Sigmoid colon (tissue), 6 donors: ENCODE measurements at regions not wholly inside any gene's neighbourhood (a gene's known extent, or its start where the extent isn't known, plus 50 kb on each side); places are given as distances from the start of the nearest gene placed in this dataset.

ENCODE experiments used
- DNase-seq: peaks from one replicate; pipeline ENCODE4 v3.0.0-alpha.2; 2019
- H3K27ac ChIP-seq, 4 donors: fragments of 200-600 bp; sonication (generic); one replicate each; pipeline ENCODE4 v1.5.1; 2016 to 2019; ENCODE audit warnings: mild to moderate bottlenecking in 1 of 4
- H3K27me3 ChIP-seq, 3 donors: fragments of 200-600 bp; sonication (generic); one replicate each; pipeline ENCODE4 v1.5.1; 2019; ENCODE audit warnings: mild to moderate bottlenecking in 1 of 3
- H3K36me3 ChIP-seq, 4 donors: fragments of 200-600 bp; sonication (generic); one replicate each; pipeline ENCODE4 v1.5.1; 2016 to 2019
- H3K4me1 ChIP-seq, 4 donors: fragments of 200-600 bp; sonication (generic); one replicate each; pipeline ENCODE4 v1.5.1; 2017 to 2019
- H3K4me3 ChIP-seq, 4 donors: fragments of 200-600 bp; sonication (generic); one replicate each; pipeline ENCODE4 v1.5.1; 2017 to 2019; ENCODE audit warnings: mild to moderate bottlenecking in 2 of 4, moderate library complexity in 1 of 4
- H3K9me3 ChIP-seq, 4 donors: fragments of 200-600 bp in 3 of 4; sonication (generic) in 3 of 4; one replicate each; pipeline versions ENCODE4 v1.5.1 to v1.6.1; 2013 to 2019
- EP300 ChIP-seq, 4 donors: sonication (generic); formaldehyde crosslinking; IDR thresholded peaks; one replicate each; pipeline ENCODE4 v1.6.1; 2017; ENCODE audit warnings: antibody characterized with exemption in 4 of 4
- POLR2A ChIP-seq, 2 donors: fragments of 450-650 bp; IDR thresholded peaks; one replicate each; pipeline ENCODE4 v1.6.1; 2016; ENCODE audit warnings: antibody characterized with exemption in 2 of 2, mild to moderate bottlenecking in 2 of 2, moderate library complexity in 2 of 2
- POLR2AphosphoS5 ChIP-seq, 4 donors: sonication (generic); formaldehyde crosslinking; IDR thresholded peaks; one replicate each; pipeline ENCODE4 v1.6.1; 2017; ENCODE audit warnings: antibody characterized with exemption in 4 of 4
- WGBS, 2 donors: extraction: QIAGEN DNeasy Blood & Tissue Kit; methylation state at CpG; one replicate each; pipeline ENCODE4 v1.1.7; 2013; 5-methylcytosine and 5-hydroxymethylcytosine counted together
- intact Hi-C: fragments of 100-400 bp; cut with DNase I; formaldehyde crosslinking; loops from one replicate; pipeline ENCODE4 v1.15.1; 2023
- TF ChIP-seq, protein P1 (sequence below), 4 experiments: fragments of 450-650 bp in 3 of 4; fragments of 200-600 bp in 1 of 4; IDR thresholded peaks; one replicate each; pipeline ENCODE4 v1.5.1; 2016 to 2019; ENCODE audit warnings: antibody characterized with exemption in 4 of 4, mild to moderate bottlenecking in 3 of 4, moderate library complexity in 2 of 4
- donor health status: healthy with polysubstance abuse.
- donor health status: healthy.

- TF ChIP-seq POLR2A (IDR thresholded peaks at IDR 0.05): no peak
- TF ChIP-seq, protein P1, sequence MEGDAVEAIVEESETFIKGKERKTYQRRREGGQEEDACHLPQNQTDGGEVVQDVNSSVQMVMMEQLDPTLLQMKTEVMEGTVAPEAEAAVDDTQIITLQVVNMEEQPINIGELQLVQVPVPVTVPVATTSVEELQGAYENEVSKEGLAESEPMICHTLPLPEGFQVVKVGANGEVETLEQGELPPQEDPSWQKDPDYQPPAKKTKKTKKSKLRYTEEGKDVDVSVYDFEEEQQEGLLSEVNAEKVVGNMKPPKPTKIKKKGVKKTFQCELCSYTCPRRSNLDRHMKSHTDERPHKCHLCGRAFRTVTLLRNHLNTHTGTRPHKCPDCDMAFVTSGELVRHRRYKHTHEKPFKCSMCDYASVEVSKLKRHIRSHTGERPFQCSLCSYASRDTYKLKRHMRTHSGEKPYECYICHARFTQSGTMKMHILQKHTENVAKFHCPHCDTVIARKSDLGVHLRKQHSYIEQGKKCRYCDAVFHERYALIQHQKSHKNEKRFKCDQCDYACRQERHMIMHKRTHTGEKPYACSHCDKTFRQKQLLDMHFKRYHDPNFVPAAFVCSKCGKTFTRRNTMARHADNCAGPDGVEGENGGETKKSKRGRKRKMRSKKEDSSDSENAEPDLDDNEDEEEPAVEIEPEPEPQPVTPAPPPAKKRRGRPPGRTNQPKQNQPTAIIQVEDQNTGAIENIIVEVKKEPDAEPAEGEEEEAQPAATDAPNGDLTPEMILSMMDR (IDR thresholded peaks at IDR 0.05): no peak
- no peak for TF ChIP-seq EP300 (IDR thresholded peaks at IDR 0.05)
- no peak for TF ChIP-seq POLR2AphosphoS5 (IDR thresholded peaks at IDR 0.05)
- intact Hi-C loops: no loop called here
- no peaks in the 10 kb centered on the region for H3K9me3 ChIP-seq
- H3K36me3 ChIP-seq: no peaks in the 10 kb centered on the region
- no peaks in the 10 kb centered on the region for H3K27me3 ChIP-seq
- DNase-seq: no peak
- 76 to 86% methylated on average over 12 of the region's 12 CpGs for WGBS, 2 donors
- no peak overlapping the region for H3K27ac ChIP-seq
- H3K4me1 ChIP-seq: peaks cover 0 to 11% (median 0%) of the 10 kb centered on the region in 4 donors
- no peak overlapping the region for H3K4me3 ChIP-seq
Observed at GRCh38 chr2:47631792-47632398, 61.1 kb upstream of the KCNK12 start.

GRCh38 chr2:47631306-47631705 is 60.5 kb upstream of the KCNK12 start:
- TF ChIP-seq, protein P1 (IDR thresholded peaks at IDR 0.05): no peak
- no peak for TF ChIP-seq POLR2AphosphoS5 (IDR thresholded peaks at IDR 0.05)
- Histone ChIP-seq H3K36me3 (no peaks in the 10 kb centered on the region), H3K4me1 (peaks cover 0 to 7% (median 0%) of the 10 kb centered on the region in 4 donors), H3K27ac (no peak overlapping the region), H3K4me3 (no peak overlapping the region), H3K9me3 (no peaks in the 10 kb centered on the region), H3K27me3 (no peaks in the 10 kb centered on the region)
- DNase-seq: no peak
- intact Hi-C loops: no loop called here
- WGBS, 2 donors: 92 to 97% methylated on average over 6 of the region's 6 CpGs

DNA sequence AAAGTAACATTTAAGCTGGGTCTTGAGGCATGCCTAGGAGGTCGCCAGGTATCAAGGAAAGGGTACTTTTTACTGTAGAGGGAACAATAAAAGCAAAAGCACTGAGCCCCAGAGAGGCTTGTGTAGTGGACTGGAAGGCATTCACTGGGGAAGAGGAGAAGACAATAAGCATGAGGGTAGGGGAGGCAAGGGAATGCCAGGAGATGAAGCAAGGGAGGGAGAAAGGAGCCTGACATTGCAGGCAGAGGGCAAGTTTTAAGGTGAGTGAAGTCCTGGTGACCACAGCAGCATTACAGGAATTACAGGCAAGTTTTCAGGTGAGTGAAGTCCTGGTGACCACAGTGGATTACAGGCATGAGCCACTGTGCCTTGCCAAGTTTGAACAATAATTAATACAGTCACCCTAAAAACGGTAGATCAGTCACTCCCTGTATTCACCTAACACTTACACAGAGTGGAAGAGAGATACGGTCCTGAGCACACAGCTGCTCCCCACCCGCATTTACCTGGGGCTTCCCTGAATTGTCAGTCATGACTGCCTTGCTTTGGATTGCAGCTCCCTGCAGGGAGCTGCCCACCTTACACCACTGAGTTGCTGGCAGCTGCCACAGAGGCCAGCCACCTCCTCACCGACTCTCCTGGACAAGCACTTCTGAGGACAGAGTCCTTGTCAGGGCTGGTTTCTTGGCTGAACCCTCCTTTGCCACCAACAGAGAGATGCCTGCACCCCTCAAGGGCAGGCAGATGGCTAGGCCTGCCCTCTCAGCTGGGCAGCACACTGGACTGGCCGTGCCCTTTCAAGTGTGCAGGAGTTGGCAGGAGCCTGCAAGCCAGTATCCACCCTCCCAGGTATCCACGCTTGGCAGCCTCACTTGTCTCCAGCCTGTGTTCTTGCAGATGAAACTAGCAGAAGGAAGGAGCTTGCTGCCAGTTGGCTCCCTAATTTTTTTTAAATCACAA is 59.0 kb upstream of the KCNK12 start:
- no peak overlapping the region for H3K4me3 ChIP-seq
- TF ChIP-seq, protein P1 (IDR thresholded peaks at IDR 0.05): no peak
- TF ChIP-seq POLR2A (IDR thresholded peaks at IDR 0.05): no peak
- TF ChIP-seq POLR2AphosphoS5 (IDR thresholded peaks at IDR 0.05): no peak
- TF ChIP-seq EP300 (IDR thresholded peaks at IDR 0.05): no peak
- H3K9me3 ChIP-seq: no peaks in the 10 kb centered on the region
- DNase-seq: no peak
- H3K4me1 ChIP-seq: peaks cover 0 to 7% (median 0%) of the 10 kb centered on the region in 4 donors
- H3K27ac ChIP-seq: no peak overlapping the region
- 70 to 84% methylated on average over 7 of the region's 7 CpGs for WGBS, 2 donors
- intact Hi-C loops: no loop called here
- H3K27me3 ChIP-seq: no peaks in the 10 kb centered on the region
- H3K36me3 ChIP-seq: no peaks in the 10 kb centered on the region

DNA sequence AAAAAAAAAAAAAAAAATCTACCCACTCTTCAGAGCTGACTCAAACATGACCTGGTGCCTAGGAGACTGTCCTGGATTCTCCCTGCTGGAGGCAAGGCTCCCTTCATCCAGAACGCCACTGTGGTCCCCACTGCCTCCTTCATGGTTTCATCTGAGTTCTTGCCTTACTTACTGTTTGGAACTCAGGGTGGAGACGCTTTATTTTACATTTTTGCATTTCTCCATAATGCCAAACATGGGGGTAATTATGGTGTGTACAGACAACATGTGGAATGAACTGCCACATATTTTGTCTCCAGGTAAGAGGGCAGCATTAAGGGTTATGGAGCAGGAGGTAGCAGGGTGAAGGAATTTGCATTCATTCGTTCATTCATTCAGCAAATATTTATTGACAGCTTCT is 58.1 kb upstream of the KCNK12 start:
- H3K36me3 ChIP-seq: no peaks in the 10 kb centered on the region
- H3K4me1 ChIP-seq: peaks cover 0 to 7% (median 0%) of the 10 kb centered on the region in 4 donors
- no peak overlapping the region for H3K27ac ChIP-seq
- H3K27me3 ChIP-seq: no peaks in the 10 kb centered on the region
- intact Hi-C loops: no loop called here
- TF ChIP-seq, protein P1 (IDR thresholded peaks at IDR 0.05): no peak
- no peak for TF ChIP-seq EP300 (IDR thresholded peaks at IDR 0.05)
- TF ChIP-seq POLR2A (IDR thresholded peaks at IDR 0.05): no peak
- no peak for TF ChIP-seq POLR2AphosphoS5 (IDR thresholded peaks at IDR 0.05)
- no peaks in the 10 kb centered on the region for H3K9me3 ChIP-seq
- WGBS, 2 donors: 74 to 91% methylated on average over 3 of the region's 3 CpGs
- no peak for DNase-seq
- no peak overlapping the region for H3K4me3 ChIP-seq
